ENCODE measurements at regions not wholly inside any gene's neighbourhood (a gene's known extent, or its start where the extent isn't known, plus 50 kb on each side); places are given as distances from the start of the nearest gene placed in this dataset.
A peak's percentile ranks its signal among the peaks of the same experiment; 100 is the strongest.
"Not testable (repeated sequence)": the region's sequence is repeated elsewhere in the genome, so short reads cannot be mapped to it uniquely, and the experiment has no call there.

- DNase-seq = no peak
Measured at GRCh38 chr2:147046473-147046872, 798.4 kb upstream of the ACVR2A start.

DNA sequence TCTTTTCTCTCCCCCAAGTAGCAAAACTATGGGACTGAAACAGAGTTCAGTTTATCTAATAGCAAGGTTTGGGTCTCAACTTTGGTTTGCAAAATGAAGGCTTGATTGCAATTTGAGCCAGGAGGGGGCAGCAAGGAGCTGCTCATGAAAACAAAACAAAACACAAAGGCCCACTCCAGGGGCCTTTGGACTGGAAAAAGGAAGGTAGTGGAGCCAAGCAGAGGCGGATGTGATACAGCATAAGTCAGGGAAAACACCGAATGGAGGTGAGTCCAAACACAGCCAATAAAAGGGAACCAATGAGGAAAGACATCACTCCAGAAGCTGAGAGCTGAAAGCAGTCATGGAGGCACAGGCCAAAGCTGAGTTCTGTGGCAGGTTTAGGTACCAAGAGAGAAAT is 799.7 kb upstream of the ACVR2A start:
- peak; percentile 38 for DNase-seq

GRCh38 chr2:147041121-147041494 is 803.7 kb upstream of the ACVR2A start:
- DNase-seq = no peak

DNA sequence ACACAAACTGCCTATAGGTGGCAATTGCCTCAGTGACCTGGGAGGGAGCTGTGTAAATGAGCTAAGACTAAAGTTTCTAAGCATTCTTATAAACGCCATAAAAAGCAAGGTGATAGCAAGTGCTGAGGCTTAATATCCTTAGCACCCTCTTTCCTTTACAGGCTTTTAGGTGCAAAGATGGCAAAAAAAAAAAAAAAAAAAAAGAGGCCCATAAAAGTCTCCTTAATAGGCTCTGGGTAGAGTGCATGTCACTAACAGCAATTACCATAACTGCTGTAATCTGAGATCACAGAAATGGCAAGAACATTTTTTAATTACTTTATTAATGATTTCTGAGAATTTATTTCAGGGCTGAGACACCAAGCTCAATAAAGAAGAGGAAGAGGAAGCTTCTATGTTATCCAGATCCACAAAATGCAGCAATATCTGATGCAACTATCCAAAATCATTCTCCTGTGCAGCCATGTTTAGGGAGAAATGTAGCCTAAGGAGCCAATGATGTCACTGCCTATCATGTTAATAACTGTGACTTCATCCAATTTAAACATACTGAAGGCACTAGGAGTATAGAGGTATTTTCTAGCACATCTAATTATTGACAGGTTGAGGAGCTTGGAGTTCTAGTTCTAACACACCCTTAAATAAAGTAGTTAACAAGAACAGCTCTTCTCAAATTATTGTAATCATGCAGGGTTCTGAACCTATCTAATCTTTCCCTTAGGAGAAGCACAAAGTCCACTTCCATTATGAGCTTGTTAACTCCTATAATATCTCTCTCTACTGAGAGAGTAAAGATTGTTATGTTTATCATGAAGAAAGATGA is 804.3 kb upstream of the ACVR2A start:
- DNase-seq = no peak

DNA sequence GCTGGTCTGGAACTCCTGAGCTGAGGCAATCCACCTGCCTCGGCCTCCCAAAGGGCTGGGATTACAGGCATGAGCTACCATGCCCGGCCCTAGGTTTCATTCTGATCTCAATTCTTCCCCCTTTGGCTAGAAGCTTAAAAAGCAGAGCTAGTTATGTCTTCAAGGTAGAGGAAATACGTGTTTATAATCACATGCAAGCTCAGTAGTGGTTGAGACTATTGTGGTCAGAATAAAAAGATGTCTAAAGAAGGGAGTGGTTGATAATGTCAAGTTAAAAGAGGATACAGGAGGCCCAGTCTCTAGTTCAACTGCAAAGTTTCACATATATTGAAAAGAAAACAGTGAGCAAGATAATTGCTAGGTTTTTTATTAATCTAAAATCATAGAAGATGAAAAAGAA is 807.8 kb upstream of the ACVR2A start:
- no peak for DNase-seq

- DNase-seq = no peak
Measured at GRCh38 chr2:147033044-147033443, 811.8 kb upstream of the ACVR2A start.

GRCh38 chr2:147031897-147032296 is 812.9 kb upstream of the ACVR2A start:
- no peak for DNase-seq

DNA sequence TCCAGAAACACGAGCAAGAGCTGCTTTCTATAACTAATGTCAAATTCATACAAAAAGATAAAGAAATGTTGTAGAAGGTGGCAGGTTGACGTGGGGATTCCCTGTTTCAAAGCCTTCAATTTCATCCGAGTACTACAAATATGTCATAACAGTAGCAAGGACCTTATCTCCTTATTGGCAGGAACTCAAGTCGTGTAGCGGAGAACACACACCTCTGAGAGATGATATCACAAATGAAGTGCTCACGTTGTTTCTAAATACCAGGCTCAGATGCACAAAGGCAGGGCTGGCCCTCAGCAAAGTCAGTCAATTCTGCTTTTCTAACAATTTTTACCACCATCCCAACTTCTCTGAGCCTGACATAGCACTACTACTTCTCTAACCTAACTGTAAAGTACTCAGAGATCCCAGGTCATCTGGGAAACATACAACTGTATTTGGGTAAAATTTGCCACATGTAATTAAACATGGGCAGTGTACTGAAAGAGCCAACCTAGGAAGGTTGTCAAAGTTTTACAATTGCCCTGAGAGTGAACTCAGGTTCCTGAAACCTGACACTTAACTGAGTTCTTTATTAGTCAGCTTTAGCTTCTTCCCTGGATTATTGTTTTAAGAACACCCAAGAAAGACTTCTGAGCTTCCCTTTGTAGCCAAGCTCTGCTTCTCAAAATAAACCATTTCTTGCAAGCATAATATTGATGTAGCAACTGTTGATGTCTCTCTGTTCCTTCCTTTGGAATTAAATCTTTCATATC is 813.7 kb upstream of the ACVR2A start:
- no peak for DNase-seq

DNA sequence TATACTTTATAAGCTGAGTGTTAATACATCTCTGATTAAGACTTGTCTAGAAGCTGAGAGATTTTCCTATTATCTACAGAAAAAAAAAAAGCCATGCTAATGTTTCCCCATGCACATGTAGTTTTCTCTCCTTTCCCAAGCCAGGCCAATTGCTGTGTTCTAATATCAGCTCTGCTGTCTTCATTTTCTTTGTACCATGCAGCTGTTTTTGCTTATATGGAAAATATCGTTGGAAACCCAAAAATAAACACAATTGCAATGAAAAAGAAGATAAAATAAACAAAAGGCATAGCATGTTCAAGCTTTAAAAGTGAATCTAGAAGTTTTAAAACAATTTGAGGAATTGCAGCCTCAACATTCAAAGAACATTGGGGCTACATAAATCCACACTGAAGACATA is 817.4 kb upstream of the ACVR2A start:
- DNase-seq = no peak

DNA sequence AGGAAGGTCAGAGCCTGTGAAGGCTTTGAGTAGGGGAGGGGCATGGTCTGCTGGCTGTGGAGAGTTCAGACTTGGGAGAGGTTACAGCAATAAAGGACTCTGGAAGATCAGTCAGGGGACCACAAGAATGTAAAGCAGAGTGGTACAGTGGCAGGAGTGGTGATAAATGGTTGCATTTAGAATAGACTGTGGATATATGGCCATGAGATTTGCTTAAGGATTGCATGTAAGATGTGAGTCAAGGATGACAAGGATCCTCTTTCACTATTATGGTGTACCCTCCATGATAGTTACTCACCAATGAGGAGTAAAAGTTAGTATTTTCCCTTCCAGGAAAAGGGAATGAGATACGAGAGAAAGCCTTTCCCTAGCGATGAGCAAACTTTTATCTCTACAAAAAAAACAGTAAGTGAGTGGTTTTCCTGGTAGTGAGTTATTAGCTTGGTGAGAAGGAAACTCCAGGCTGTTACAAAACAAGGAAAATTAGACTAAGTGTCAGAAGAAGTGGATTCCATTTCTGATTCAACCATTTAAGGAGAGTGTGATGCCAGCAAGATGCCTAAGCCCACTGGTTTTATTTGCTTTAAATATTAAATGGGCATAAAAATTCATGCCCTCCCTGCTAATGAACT is 818.0 kb upstream of the ACVR2A start:
- DNase-seq = no peak

DNA sequence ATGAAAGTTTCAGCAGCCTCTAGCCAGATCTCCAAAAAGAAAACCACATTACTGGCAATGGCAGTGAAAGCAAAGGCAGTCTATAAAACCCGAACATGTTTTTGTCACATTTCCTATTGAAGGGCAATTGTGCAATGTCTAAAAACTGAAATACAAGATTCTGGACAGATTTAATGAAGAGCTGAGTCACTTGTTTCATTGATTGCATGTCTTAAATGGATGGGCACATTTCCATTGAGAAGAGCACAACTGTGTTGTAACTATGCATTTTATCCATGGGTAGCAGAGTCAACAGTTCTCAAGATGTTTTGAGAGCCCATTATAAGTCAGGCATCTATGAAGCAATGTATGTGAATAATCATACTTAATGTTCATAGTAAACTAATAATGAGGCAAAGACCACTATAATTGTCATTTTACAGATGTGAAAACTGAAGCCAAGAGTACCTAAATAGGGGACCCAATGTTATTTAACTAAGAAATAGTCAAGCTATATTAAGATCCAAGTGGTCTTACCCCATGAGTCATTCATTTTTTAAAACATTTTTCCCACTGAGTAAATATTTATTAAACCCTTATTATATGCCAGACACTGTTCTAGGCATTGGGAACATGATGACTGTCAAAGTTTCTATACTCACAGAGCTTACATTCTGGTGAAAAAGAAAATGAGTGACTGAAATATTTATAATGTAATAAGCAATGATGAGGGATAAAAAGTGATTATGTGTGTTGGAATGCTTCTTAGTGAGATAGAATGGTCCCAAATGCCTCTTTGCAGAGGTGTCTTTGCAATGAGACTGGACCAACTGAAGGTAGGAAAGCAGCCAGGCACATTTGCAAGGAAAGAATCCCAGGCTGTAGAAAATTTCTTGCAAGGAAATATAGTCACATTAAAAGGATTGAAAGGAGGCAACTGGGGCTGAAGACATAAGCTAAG is 818.9 kb upstream of the ACVR2A start:
- DNase-seq = no peak

- no peak for DNase-seq
Measured at GRCh38 chr2:147019311-147019710, 825.5 kb upstream of the ACVR2A start.

DNA sequence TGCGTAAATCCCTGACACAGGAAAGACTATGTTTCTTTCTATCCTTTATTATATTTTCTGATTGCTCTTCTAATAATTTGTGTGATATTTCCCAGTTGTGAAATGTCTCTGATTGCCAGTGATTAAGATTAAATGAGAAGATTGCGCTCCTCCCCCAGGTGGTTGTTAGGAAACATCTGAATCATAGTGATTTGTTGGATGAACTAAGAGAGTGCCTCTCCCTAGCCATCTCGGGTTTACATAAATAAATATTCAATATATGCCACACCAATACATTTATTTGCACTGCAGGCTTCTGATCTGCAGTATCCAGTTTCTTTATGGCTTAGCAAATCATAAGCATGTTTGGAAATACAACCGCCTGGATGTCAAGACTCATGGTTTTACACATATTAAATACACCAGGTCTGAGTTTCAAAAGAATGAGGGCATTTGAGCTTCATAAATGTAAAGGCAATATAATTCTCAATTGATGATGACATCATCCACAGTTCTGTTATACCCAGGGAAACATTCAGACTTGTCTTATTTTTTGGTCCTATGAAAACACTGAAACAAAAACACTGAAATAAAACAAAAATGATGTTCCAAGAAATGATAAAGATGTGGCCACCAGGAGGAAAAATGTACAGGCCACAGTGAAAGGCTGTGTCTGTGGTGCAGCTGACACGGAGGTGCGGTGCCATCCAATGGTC is 826.7 kb upstream of the ACVR2A start:
- no peak for DNase-seq

GRCh38 chr2:147016181-147016580 is 828.6 kb upstream of the ACVR2A start:
- DNase-seq = no peak

- no peak for DNase-seq
Measured at GRCh38 chr2:147015591-147015990, 829.2 kb upstream of the ACVR2A start.

DNA sequence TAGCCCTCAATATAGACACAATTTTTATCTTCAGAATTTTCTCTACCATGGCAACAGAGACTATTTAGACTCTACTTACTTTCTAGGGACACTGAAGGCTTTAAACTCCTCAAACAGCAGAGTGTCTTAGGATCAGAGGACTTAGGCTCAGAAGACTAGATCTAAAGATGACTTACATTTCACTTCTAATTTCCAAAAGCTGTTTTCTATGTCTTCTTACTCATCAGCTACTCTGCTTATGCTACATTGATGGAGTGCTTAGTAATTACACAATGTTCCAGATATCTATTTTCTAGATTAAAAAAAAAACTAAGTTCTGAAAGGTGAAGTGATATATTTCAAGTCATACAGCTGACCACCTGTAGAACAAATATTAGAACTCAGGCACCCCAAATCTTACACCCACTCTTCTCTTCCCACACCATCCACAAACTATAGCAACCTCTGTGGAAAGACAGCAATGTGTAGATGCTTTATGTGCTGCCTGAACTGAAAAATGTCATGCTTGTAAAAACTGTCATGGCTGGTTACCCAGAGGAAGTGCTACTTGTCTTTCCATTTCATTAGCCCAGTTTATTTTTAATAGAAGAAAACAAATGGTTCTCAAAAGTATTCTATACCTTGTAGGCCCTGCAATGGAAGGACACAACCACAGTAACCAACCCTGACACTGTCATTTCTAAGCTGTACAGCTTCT is 831.0 kb upstream of the ACVR2A start:
- DNase-seq = no peak

GRCh38 chr2:147008481-147008880 is 836.3 kb upstream of the ACVR2A start:
- no peak for DNase-seq

DNA sequence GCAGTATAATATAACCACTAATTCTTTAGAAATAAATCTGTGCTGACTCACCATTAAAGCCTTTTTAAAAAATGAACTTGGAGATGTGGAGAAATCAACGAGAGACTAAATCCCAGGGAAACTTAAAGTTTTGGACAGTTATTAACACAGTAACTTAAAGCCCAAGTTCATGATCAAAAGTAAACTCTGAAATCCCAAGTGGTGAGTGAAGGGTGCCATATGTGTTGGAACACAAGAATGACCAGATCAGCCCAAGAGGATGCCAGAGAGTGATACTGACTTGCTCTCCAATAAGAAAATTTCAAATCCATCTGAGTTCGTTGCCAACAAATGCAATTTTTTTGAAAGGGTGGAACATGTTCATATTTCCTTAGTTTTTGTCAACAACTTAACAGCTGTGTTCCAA is 838.1 kb upstream of the ACVR2A start:
- no peak for DNase-seq

DNA sequence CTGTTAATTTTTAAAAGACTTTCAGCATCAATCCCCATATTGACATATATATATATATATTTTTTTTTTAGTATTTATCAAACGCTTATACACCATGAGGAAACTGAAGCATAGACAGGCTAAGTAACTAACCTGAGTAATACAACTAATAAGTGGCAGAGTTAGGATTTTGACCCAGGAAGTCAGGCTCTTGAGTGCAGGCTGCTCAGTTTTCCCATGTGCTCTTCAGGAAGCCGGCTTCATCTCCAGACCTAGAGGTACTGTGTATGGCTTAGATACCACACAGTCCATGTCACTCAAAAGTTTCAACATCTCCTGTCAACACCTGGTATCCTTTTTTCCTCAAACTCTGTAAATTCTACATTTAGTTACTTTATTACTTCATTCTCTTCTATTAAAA is 841.7 kb upstream of the ACVR2A start:
- DNase-seq = no peak

- no peak for DNase-seq
Measured at GRCh38 chr2:147002256-147002655, 842.6 kb upstream of the ACVR2A start.

DNA sequence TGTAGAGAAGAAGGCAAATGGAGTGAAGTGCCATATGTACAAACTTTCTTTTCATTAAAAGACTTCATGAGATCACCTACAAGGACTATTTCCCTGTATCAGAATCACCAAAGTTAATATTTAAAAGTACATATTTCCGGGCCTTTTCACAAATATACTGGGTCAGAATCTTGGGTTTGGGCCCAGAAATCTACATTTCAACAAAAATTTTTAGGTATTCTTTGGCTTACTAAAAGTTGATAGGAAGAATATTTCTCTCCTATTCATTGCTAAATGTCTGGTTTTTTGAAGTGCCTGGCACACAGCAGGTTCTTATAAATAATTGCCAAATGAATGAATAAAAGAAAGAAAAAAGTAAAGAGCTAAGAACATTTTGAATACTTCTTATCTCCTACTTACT is 843.8 kb upstream of the ACVR2A start:
- no peak for DNase-seq

DNA sequence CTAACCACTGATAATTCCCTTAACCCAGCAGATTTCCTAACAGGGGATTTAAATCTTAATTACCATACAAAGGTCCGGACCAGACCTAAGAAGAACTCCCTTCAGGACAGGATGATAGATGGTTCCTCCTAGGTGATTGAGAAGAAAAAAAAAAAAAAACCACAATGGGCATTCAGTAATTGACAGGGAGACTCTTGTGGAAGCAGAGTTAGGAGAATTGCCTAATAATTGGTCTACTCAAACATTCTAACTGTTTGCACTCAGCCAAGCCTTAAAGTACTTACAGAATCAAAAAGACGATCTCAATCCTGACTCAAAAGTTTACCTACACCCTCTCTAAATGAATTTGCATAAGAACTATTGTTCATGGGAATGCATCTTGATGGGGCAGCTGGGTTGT is 844.7 kb upstream of the ACVR2A start:
- not testable (repeated sequence) for DNase-seq

Data from femur (tissue), 1 donor.